ENCODE measurements at regions not wholly inside any gene's neighbourhood (a gene's known extent, or its start where the extent isn't known, plus 50 kb on each side); places are given as distances from the start of the nearest gene placed in this dataset.
"Not testable (repeated sequence)": the region's sequence is repeated elsewhere in the genome, so short reads cannot be mapped to it uniquely, and the experiment has no call there.

DNA sequence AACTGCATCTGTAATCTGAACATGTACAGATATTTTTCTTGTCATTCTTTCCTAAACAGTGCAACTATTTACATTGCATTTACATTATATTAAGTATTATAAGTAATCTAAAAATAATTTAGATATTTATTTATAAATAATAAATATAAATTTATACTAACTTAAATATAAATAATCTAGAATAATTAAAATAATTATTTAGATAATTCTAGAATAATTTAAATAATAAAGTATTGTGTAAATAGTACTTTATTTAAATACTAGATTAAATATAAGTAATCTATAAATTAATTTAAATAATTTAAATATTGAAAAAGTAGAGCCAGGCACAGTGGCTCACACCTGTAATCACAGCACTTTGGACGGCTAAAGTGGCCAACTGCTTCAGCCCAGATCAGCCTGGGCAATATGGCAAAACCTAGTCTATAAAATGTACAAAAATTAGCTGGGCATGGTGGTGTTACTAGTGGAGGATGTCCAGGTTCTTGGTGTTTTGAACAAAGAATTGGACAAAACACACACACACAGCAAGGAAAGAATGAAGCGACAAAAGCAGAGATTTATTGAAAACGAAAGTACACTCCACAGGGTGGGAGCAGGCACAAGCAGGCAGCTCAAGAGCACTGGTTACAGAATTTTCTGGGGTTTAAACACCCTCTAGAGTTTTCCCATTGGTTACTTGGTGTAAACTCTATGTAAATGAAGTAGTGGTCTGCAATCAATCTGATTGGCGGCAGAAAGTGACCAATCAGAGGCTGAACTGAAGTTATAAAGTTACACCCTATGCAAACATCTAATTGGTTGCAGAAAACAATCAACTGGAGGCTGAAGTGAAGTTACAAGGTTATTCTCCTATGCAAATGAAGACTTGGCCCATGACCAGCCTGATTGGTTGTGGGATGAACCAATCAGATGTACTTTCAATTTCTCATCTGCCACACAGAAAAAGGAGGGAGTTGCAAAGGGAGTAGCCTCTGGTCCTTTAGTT lies 100.2 kb upstream of the SP4 start:
- no peak overlapping the region for H3K27ac ChIP-seq (ENCODE audit: low read depth in 2 of 2, low read length in 1 of 2)
- H3K4me1 ChIP-seq (ENCODE audit: control insufficient read depth in 2 of 2, insufficient read depth in 2 of 2, low read length in 1 of 2), result no peaks in the 10 kb centered on the region
- no peaks in the 10 kb centered on the region for H3K27me3 ChIP-seq (ENCODE audit: control insufficient read depth in 1 of 2, insufficient read depth in 2 of 2, low read length in 2 of 2)
- H3K4me3 ChIP-seq (ENCODE audit: low read depth in 1 of 2, low read length in 2 of 2), result no peak overlapping the region
- 93 to 96% methylated on average over 4 of the region's 4 CpGs for WGBS, 2 donors
- H3K36me3 ChIP-seq (ENCODE audit: control insufficient read depth in 2 of 2, insufficient read depth in 2 of 2, low read length in 1 of 2), result no peaks in the 10 kb centered on the region
- no peaks in the 10 kb centered on the region for H3K9me3 ChIP-seq (ENCODE audit: control insufficient read depth in 2 of 2, insufficient read depth in 1 of 2, low read depth in 1 of 2, low read length in 1 of 2)

DNA sequence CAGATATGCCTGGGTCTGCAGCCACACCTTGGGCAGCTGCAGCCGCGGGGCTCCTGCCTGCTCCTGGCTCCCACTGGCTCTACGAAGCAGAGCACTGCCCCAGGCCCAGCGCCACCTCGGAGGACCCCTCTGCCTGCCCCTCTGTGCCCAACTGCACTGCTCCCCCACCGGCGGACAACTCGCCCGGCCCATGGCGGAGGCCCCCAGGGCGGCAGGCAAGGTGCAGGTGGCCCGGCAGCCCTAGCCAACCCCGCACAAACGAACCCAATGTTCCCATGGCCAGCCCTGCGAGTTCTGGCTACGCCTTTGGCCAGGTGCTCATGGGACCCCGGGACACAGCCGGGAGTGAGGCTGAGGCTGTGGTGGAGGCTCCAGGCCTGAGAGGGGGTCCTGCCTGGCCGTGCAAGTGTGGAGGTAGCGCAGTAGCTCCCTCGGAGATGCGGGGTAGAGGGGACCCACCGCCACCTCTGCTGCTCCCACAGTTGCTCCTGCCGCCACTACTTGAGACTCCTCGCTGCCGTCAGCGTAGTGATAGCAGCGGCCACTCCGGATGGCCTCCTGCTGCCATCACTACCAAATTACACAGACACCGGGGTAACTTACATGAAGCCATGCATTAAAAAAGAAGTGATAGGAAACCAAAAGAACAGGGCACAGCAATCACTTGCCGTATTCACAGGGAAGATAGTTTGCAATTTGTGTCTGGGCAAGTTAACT lies 97.3 kb upstream of the SP4 start:
- H3K4me1 ChIP-seq (ENCODE audit: control insufficient read depth in 2 of 2, insufficient read depth in 2 of 2, low read length in 1 of 2), result no peaks in the 10 kb centered on the region
- no peak overlapping the region for H3K27ac ChIP-seq (ENCODE audit: low read depth in 2 of 2, low read length in 1 of 2)
- H3K4me3 ChIP-seq (ENCODE audit: low read depth in 1 of 2, low read length in 2 of 2), result no peak overlapping the region
- no peaks in the 10 kb centered on the region for H3K9me3 ChIP-seq (ENCODE audit: control insufficient read depth in 2 of 2, insufficient read depth in 1 of 2, low read depth in 1 of 2, low read length in 1 of 2)
- H3K36me3 ChIP-seq (ENCODE audit: control insufficient read depth in 2 of 2, insufficient read depth in 2 of 2, low read length in 1 of 2), result no peaks in the 10 kb centered on the region
- WGBS, 2 donors, result 94 to 95% methylated on average over 31 of the region's 31 CpGs
- H3K27me3 ChIP-seq (ENCODE audit: control insufficient read depth in 1 of 2, insufficient read depth in 2 of 2, low read length in 2 of 2), result no peaks in the 10 kb centered on the region

DNA sequence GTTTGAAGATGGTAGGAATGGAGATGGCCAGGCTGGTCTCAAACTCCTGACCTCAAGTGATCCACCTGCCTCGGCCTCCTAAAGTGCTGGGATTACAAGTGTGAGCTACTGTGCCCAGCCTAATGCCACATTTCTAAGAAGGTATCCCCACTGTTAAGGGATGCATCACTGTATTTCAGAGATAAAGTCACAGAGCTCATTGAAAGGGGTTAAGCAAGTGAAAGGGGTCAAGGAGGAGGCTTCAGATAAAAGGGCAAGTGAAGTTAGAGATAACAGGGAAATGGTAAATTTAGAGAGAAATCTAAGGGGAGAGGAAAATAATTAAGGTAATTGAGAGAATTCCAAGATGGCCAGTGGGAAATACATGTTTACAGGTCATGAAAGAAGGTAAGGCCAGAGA lies 93.0 kb upstream of the SP4 start:
- H3K4me3 ChIP-seq (ENCODE audit: low read depth in 1 of 2, low read length in 2 of 2), result no peak overlapping the region
- H3K4me1 ChIP-seq (ENCODE audit: control insufficient read depth in 2 of 2, insufficient read depth in 2 of 2, low read length in 1 of 2), result no peaks in the 10 kb centered on the region
- H3K9me3 ChIP-seq (ENCODE audit: control insufficient read depth in 2 of 2, insufficient read depth in 1 of 2, low read depth in 1 of 2, low read length in 1 of 2), result no peaks in the 10 kb centered on the region
- no peaks in the 10 kb centered on the region for H3K36me3 ChIP-seq (ENCODE audit: control insufficient read depth in 2 of 2, insufficient read depth in 2 of 2, low read length in 1 of 2)
- 90 to 100% methylated on average over 1 of the region's 1 CpG for WGBS, 2 donors
- H3K27ac ChIP-seq (ENCODE audit: low read depth in 2 of 2, low read length in 1 of 2), result no peak overlapping the region
- H3K27me3 ChIP-seq (ENCODE audit: control insufficient read depth in 1 of 2, insufficient read depth in 2 of 2, low read length in 2 of 2), result no peaks in the 10 kb centered on the region

DNA sequence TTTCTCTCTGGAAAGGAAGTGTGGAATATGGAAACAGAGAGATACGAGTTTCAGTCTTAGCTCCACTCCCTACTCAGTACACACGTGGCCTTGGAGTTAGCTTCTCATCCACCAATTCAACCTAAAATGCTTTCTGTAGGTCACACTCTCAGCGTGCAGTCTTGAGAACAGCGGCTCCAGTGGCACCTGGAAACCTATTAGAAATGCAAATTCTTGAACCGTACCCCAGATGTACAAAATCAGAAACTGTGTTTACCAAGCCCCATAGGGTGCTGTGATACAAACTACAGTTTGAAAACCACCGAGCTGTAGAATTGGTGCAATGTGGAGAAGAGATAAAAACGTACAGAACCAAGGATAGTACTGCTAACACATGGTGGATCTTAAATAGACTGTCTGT lies 91.1 kb upstream of the SP4 start:
- H3K36me3 ChIP-seq (ENCODE audit: control insufficient read depth in 2 of 2, insufficient read depth in 2 of 2, low read length in 1 of 2), result no peaks in the 10 kb centered on the region
- H3K4me3 ChIP-seq (ENCODE audit: low read depth in 1 of 2, low read length in 2 of 2), result no peak overlapping the region
- H3K4me1 ChIP-seq (ENCODE audit: control insufficient read depth in 2 of 2, insufficient read depth in 2 of 2, low read length in 1 of 2), result no peaks in the 10 kb centered on the region
- no peaks in the 10 kb centered on the region for H3K9me3 ChIP-seq (ENCODE audit: control insufficient read depth in 2 of 2, insufficient read depth in 1 of 2, low read depth in 1 of 2, low read length in 1 of 2)
- no peak overlapping the region for H3K27ac ChIP-seq (ENCODE audit: low read depth in 2 of 2, low read length in 1 of 2)
- WGBS, 2 donors, result 83 to 84% methylated on average over 7 of the region's 7 CpGs
- no peaks in the 10 kb centered on the region for H3K27me3 ChIP-seq (ENCODE audit: control insufficient read depth in 1 of 2, insufficient read depth in 2 of 2, low read length in 2 of 2)

DNA sequence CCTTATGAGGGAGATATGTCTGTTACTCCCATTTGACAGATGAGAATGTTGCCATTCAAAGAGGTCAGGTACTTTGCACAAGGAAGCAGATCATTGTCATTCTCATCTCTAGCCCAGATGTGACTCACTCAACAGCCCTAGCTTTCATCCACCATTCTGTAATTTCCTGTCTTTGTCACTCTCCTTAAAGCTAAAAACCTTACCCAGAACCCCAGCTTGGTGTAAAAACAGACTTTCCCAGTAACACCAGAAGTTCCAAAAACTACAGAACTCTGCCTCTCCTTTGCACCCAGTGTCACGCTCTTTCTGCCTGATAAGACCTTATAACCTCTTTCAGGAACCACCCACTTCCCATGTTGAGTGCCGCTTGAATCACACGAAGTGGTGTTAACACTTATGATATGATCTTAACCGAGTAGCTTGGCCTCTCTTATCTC lies 89.1 kb upstream of the SP4 start:
- Histone ChIP-seq H3K27ac (ENCODE audit: low read depth in 2 of 2, low read length in 1 of 2) (no peak overlapping the region), H3K4me3 (ENCODE audit: low read depth in 1 of 2, low read length in 2 of 2) (no peak overlapping the region), H3K27me3 (ENCODE audit: control insufficient read depth in 1 of 2, insufficient read depth in 2 of 2, low read length in 2 of 2) (no peaks in the 10 kb centered on the region), H3K36me3 (ENCODE audit: control insufficient read depth in 2 of 2, insufficient read depth in 2 of 2, low read length in 1 of 2) (no peaks in the 10 kb centered on the region), H3K4me1 (ENCODE audit: control insufficient read depth in 2 of 2, insufficient read depth in 2 of 2, low read length in 1 of 2) (no peaks in the 10 kb centered on the region), H3K9me3 (ENCODE audit: control insufficient read depth in 2 of 2, insufficient read depth in 1 of 2, low read depth in 1 of 2, low read length in 1 of 2) (no peaks in the 10 kb centered on the region)
- WGBS, 2 donors, result 61 to 68% methylated on average over 4 of the region's 4 CpGs

DNA sequence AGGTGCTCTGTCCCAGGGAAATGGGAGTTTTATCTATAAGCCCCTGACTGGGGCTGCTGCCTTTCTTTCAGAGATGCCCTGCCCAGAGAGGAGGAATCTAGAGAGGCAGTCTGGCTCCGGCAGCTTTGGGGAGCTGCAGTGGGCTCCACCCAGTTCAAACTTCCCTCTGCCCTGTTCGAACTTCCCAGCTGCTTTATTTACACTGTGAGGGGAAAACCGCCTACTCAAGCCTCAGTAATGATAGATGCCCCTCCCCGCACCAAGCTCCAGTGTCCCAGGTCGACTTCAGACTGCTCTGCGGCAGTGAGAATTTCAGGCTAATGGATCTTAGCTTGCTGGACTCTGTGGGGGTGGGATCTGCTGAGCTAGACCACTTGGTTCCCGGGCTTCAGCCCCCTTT lies 83.0 kb upstream of the SP4 start:
- not testable (repeated sequence) for H3K4me1 ChIP-seq (ENCODE audit: control insufficient read depth in 2 of 2, insufficient read depth in 2 of 2, low read length in 1 of 2); H3K4me3 ChIP-seq (ENCODE audit: low read depth in 1 of 2, low read length in 2 of 2); H3K27ac ChIP-seq (ENCODE audit: low read depth in 2 of 2, low read length in 1 of 2); H3K9me3 ChIP-seq (ENCODE audit: control insufficient read depth in 2 of 2, insufficient read depth in 1 of 2, low read depth in 1 of 2, low read length in 1 of 2); H3K36me3 ChIP-seq (ENCODE audit: control insufficient read depth in 2 of 2, insufficient read depth in 2 of 2, low read length in 1 of 2); H3K27me3 ChIP-seq (ENCODE audit: control insufficient read depth in 1 of 2, insufficient read depth in 2 of 2, low read length in 2 of 2)
- 33 to 37% methylated on average over 7 of the region's 7 CpGs for WGBS, 2 donors

DNA sequence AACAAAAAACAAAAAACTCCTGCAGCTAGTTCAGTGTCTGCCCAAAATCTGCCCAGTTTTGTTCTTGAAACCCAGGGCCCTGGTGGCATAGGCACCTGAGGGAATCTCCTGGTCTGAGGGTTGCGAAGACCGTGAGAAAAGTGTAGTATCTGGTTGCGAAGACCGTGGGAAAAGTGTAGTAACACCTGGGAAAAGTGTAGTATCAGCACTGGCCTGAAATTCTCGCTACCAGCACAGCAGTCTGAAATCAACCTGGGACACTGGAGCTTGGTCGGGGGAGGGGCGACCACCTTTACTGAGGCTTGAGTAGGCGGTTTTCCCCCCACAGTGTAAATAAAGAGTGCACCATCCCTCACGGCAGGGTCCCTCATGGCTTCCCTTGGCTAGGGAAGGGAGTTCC lies 82.5 kb upstream of the SP4 start:
- no peaks in the 10 kb centered on the region for H3K27me3 ChIP-seq (ENCODE audit: control insufficient read depth in 1 of 2, insufficient read depth in 2 of 2, low read length in 2 of 2)
- no peak overlapping the region for H3K4me3 ChIP-seq (ENCODE audit: low read depth in 1 of 2, low read length in 2 of 2)
- H3K4me1 ChIP-seq (ENCODE audit: control insufficient read depth in 2 of 2, insufficient read depth in 2 of 2, low read length in 1 of 2), result no peaks in the 10 kb centered on the region
- peaks cover 0 to 3% of the 10 kb centered on the region in 2 donors for H3K9me3 ChIP-seq (ENCODE audit: control insufficient read depth in 2 of 2, insufficient read depth in 1 of 2, low read depth in 1 of 2, low read length in 1 of 2)
- WGBS, 2 donors, result 78 to 83% methylated on average over 9 of the region's 9 CpGs
- H3K36me3 ChIP-seq (ENCODE audit: control insufficient read depth in 2 of 2, insufficient read depth in 2 of 2, low read length in 1 of 2), result no peaks in the 10 kb centered on the region
- no peak overlapping the region for H3K27ac ChIP-seq (ENCODE audit: low read depth in 2 of 2, low read length in 1 of 2)

DNA sequence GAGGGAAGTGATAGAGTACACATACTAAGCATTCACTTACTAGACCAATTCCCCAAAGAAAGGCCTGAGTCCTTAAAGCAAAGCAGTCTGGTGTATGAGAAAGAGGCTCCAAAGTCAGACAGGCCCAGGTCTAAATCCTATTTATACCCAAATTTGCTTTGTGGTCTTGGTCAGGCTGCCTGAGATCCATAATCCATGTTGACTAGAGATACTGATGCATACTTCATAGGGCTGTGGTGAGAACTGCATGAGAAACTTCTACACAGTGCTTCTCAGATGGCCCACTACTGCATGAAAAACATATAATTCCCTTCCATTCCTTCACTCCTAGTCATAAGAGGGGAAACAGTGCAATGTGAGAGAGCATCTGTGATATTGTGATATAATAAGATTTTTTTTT lies 81.6 kb upstream of the SP4 start:
- Histone ChIP-seq H3K36me3 (ENCODE audit: control insufficient read depth in 2 of 2, insufficient read depth in 2 of 2, low read length in 1 of 2) (no peaks in the 10 kb centered on the region), H3K27ac (ENCODE audit: low read depth in 2 of 2, low read length in 1 of 2) (no peak overlapping the region), H3K4me3 (ENCODE audit: low read depth in 1 of 2, low read length in 2 of 2) (no peak overlapping the region), H3K27me3 (ENCODE audit: control insufficient read depth in 1 of 2, insufficient read depth in 2 of 2, low read length in 2 of 2) (no peaks in the 10 kb centered on the region), H3K4me1 (ENCODE audit: control insufficient read depth in 2 of 2, insufficient read depth in 2 of 2, low read length in 1 of 2) (no peaks in the 10 kb centered on the region), H3K9me3 (ENCODE audit: control insufficient read depth in 2 of 2, insufficient read depth in 1 of 2, low read depth in 1 of 2, low read length in 1 of 2) (peaks cover 0 to 3% of the 10 kb centered on the region in 2 donors)

DNA sequence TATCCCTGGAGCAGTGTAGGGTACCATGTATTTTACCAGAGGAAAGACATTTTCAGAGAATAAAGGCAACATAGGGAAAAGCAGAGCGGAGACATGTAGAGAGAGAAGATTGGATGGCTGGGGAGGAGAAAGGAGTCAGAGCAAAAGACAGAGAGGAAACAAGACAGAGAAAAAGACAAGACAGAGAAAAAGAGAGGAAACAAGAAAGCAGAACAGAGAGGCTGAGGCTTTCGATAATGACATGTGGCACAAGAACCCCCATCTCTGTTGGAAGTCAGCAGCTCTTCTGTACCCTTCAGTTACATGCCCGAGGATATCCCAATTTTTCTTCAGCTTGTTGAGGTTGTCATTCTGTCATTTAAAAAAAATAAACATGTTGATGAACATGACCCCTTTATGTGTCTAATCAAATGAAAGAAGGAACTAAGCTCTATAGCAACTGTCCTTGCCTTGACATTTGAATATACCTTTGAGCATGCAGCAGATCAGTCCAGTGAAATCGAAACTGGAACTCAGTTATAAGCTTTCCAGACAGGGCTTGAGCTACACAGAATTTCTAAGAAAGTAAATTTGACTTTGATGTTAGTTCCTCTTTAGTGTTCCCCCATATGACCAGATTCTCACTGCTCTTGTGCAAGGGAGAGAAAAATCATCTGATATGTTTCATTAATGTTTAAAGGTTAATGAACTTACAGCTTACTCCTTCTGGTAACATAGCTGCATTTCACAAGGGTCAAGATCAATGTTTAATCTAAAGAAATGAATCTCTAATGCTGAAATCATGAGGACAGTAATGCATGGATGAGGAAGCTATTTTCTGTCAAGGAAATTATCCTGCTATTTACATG lies 75.1 kb upstream of the SP4 start:
- Histone ChIP-seq H3K4me3 (ENCODE audit: low read depth in 1 of 2, low read length in 2 of 2) (no peak overlapping the region), H3K27ac (ENCODE audit: low read depth in 2 of 2, low read length in 1 of 2) (no peak overlapping the region), H3K4me1 (ENCODE audit: control insufficient read depth in 2 of 2, insufficient read depth in 2 of 2, low read length in 1 of 2) (no peaks in the 10 kb centered on the region), H3K9me3 (ENCODE audit: control insufficient read depth in 2 of 2, insufficient read depth in 1 of 2, low read depth in 1 of 2, low read length in 1 of 2) (no peaks in the 10 kb centered on the region), H3K36me3 (ENCODE audit: control insufficient read depth in 2 of 2, insufficient read depth in 2 of 2, low read length in 1 of 2) (no peaks in the 10 kb centered on the region), H3K27me3 (ENCODE audit: control insufficient read depth in 1 of 2, insufficient read depth in 2 of 2, low read length in 2 of 2) (no peaks in the 10 kb centered on the region)
- WGBS, 2 donors, result 55 to 56% methylated on average over 4 of the region's 4 CpGs
